ENCODE measurements at regions not wholly inside any gene's neighbourhood (a gene's known extent, or its start where the extent isn't known, plus 50 kb on each side); places are given as distances from the start of the nearest gene placed in this dataset.
A peak's percentile ranks its signal among the peaks of the same experiment; 100 is the strongest.

GRCh38 chr5:173557123-173557903 lies 59.1 kb downstream of the BOD1 start:
- peak in 13 of 14 donors; percentile 33 to 89 (median 79) for DNase-seq

GRCh38 chr5:173556142-173557028 lies 60.1 kb downstream of the BOD1 start:
- peak in 5 of 14 donors; percentile 14 to 48 (median 45) for DNase-seq

GRCh38 chr5:173554989-173555705 lies 61.3 kb downstream of the BOD1 start:
- peak in 12 of 14 donors; percentile 14 to 77 (median 42) for DNase-seq

GRCh38 chr5:173554038-173554955 lies 62.2 kb downstream of the BOD1 start:
- DNase-seq, result peak in 5 of 14 donors; percentile 2 to 35 (median 25)

GRCh38 chr5:173550641-173551040 lies 65.8 kb downstream of the BOD1 start:
- no peak for DNase-seq

GRCh38 chr5:173549644-173550043 lies 66.8 kb downstream of the BOD1 start:
- no peak for DNase-seq

GRCh38 chr5:173547579-173547978 lies 68.9 kb downstream of the BOD1 start:
- no peak for DNase-seq

- DNase-seq, result no peak
Measured at GRCh38 chr5:173542964-173543363, 73.5 kb downstream of the BOD1 start.

GRCh38 chr5:173542159-173542558 lies 74.3 kb downstream of the BOD1 start:
- no peak for DNase-seq

GRCh38 chr5:173538654-173539053 lies 77.8 kb downstream of the BOD1 start:
- no peak for DNase-seq

- no peak for DNase-seq
Measured at GRCh38 chr5:173538018-173538417, 78.4 kb downstream of the BOD1 start.

- no peak for DNase-seq
Measured at GRCh38 chr5:173537228-173537627, 79.2 kb downstream of the BOD1 start.

- DNase-seq, result no peak
Measured at GRCh38 chr5:173535976-173536639, 80.3 kb downstream of the BOD1 start.

GRCh38 chr5:173535166-173535975 lies 81.1 kb downstream of the BOD1 start:
- no peak for DNase-seq

GRCh38 chr5:173534664-173535063 lies 81.8 kb downstream of the BOD1 start:
- no peak for DNase-seq

GRCh38 chr5:173534031-173534430 lies 82.4 kb downstream of the BOD1 start:
- DNase-seq, result no peak

- DNase-seq, result no peak
Measured at GRCh38 chr5:173532689-173533250, 83.7 kb downstream of the BOD1 start.

GRCh38 chr5:173531863-173532262 lies 84.6 kb downstream of the BOD1 start:
- DNase-seq, result no peak

- DNase-seq, result no peak
Measured at GRCh38 chr5:173530547-173530946, 85.9 kb downstream of the BOD1 start.

GRCh38 chr5:173529861-173530260 lies 86.6 kb downstream of the BOD1 start:
- DNase-seq, result no peak

Measured in C1 segment of cervical spinal cord (tissue), 14 donors.